ENCODE measurements at regions not wholly inside any gene's neighbourhood (a gene's known extent, or its start where the extent isn't known, plus 50 kb on each side); places are given as distances from the start of the nearest gene placed in this dataset.

DNA sequence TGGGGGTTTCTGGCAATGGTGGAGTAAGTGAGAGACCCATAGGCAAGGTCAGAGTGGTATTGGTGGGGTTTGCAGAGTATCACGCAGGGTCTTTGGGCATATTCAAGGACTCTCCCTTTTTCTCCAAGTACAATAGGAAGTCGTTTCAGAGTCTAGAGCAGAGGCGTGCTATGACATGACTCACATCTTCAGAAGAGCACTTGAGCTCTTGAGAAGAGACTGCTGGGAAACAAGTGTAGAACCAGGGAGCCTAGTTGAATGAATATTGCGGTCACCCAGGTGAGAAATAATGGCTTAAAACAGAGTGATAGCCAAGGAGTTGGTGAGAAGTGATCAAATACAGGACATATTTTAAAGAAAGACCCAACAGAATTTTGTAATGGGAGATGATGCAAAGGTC is 813.4 kb downstream of the TLE1 start:
- TF ChIP-seq, protein P1, sequence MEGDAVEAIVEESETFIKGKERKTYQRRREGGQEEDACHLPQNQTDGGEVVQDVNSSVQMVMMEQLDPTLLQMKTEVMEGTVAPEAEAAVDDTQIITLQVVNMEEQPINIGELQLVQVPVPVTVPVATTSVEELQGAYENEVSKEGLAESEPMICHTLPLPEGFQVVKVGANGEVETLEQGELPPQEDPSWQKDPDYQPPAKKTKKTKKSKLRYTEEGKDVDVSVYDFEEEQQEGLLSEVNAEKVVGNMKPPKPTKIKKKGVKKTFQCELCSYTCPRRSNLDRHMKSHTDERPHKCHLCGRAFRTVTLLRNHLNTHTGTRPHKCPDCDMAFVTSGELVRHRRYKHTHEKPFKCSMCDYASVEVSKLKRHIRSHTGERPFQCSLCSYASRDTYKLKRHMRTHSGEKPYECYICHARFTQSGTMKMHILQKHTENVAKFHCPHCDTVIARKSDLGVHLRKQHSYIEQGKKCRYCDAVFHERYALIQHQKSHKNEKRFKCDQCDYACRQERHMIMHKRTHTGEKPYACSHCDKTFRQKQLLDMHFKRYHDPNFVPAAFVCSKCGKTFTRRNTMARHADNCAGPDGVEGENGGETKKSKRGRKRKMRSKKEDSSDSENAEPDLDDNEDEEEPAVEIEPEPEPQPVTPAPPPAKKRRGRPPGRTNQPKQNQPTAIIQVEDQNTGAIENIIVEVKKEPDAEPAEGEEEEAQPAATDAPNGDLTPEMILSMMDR (IDR thresholded peaks at IDR 0.05; ENCODE audit: low read depth, low read length) = no peak
- DNase-seq (ENCODE audit: extremely low read depth, low read depth) = no peak

DNA sequence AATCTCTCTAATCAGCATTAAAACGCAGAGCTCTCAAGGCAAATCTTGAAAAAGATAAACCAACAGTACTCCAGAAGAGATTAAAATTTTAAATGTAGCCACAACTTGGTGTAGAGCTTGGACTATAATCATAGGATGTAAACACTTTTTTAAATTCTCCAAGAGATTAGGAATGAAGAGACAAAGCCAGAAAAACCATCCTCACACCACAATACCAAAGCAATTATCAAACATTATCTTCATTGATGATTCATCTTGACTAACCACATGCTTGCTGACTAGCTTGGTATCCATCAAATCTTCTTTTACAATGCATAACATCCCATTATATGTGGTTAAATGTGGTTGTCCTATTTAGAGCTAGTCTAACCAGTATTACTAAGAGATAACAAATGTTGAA is 815.1 kb downstream of the TLE1 start:
- peak; percentile 56 for DNase-seq (ENCODE audit: extremely low read depth, low read depth)
- TF ChIP-seq, protein P1 (IDR thresholded peaks at IDR 0.05; ENCODE audit: low read depth, low read length) = no peak

DNA sequence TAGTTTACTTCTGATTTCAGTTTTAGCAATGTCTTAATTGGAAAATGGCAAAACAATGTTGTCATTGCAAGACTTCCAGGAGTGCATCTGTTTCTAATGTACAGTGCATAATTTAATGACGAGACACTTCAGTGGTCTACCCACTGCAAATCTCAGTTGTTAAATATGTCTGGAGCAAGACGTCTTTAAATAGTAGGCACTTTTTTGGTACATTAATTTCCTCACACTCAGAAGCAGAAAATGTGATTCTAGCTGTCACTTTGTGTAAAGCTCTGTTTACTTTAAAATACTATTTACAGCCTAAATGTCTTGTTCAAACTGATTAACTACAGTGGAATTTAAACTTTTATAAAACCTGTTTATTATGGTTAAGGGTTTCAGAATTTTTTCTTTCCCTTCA is 815.5 kb downstream of the TLE1 start:
- TF ChIP-seq, protein P1 (IDR thresholded peaks at IDR 0.05; ENCODE audit: low read depth, low read length) = no peak

DNA sequence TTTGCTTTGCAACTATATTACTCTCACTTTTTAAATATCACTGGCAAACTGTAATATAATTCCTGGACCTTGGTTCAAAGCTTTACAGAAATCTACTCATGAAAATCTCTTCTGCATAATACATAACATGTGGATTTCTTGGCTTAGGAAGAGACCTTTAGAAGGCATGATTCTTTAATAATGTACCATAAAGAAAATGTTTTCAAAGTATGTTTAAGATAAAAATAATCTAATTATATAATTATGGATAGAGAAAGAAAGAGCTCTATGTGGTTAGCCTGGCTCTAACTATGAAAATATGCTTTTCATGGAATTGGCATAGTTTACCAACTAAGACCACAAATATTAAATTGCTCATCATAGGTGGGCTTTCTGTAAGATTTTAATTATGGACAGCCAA is 817.8 kb downstream of the TLE1 start:
- TF ChIP-seq, protein P1 (IDR thresholded peaks at IDR 0.05; ENCODE audit: low read depth, low read length) = no peak
- no peak for DNase-seq (ENCODE audit: extremely low read depth, low read depth)

More for the DNA sequence above, 815.5 kb downstream of the TLE1 start:
- peak; percentile 22 for DNase-seq (ENCODE audit: extremely low read depth, low read depth)

DNA sequence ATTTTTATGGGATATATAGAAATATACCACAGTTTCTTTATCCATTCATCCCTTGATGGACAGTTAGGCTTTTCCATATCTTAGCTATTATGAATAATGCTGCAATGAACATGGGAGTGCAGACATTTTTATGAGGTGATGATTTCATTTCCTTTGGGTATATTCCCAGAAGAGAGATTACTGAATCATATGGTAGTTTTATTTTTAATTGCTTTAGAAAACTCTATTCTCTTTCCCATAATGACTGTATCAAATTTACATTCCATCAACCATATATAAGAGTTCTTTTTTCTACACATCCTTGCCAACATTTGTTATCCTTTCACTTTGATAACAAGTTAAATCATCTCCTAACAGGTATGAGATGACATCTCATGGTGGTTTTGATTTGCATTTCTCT is 821.6 kb downstream of the TLE1 start:
- TF ChIP-seq, protein P1 (IDR thresholded peaks at IDR 0.05; ENCODE audit: low read depth, low read length) = no peak
- DNase-seq (ENCODE audit: extremely low read depth, low read depth) = no peak

DNA sequence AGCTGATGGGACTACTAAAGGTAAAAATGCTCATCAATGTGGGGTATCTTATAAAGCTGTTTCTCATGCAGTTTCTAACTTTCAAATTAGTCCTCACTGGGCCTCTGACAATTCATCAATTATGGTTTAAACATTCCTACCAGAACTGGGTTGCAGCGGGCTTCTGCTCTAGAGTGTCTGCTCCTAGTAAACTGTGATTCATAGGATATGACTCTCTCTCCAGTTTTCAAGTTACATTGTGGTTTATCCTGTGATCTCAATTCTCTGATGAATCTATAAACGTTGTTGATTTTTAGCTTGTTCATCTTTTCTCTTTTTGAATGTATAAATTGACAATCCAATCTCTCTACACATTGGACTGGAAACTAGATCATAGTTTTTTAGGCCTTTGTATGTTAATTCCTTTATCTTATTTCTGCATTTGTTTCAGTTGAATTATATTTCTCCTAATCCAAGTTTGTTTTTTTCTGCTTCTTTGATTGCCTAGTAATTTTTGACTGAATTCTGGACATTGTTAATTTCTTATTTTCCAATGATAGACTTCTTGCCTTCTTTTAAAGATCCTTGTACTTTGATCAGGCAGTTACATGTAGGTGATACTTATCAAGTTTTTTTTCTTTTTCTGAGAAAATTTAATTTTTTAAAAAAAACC is 822.6 kb downstream of the TLE1 start:
- no peak for DNase-seq (ENCODE audit: extremely low read depth, low read depth)
- TF ChIP-seq, protein P1 (IDR thresholded peaks at IDR 0.05; ENCODE audit: low read depth, low read length) = no peak

DNA sequence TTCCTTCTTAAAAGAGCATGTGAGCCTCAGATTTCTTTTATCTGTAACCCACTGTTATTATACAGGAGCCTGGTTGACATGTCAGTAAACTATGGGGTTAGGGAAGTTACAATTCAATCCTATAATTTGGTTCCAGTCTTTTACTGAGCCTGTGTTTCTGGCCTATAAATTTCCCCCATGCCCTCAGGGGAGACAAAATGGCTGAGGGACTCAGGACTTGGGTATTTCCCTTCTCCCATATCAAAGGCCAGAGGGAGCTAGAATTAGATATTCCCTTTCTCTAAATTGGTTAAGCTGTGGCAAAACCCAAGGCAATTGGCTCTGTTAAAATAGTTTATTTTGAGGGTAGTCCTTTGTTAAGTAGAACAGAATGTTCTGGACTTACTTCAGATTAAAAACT is 823.2 kb downstream of the TLE1 start:
- TF ChIP-seq, protein P1 (IDR thresholded peaks at IDR 0.05; ENCODE audit: low read depth, low read length) = no peak
- no peak for DNase-seq (ENCODE audit: extremely low read depth, low read depth)

Data from AG09319 (cell line).